ENCODE measurements at regions not wholly inside any gene's neighbourhood (a gene's known extent, or its start where the extent isn't known, plus 50 kb on each side); places are given as distances from the start of the nearest gene placed in this dataset.

DNA sequence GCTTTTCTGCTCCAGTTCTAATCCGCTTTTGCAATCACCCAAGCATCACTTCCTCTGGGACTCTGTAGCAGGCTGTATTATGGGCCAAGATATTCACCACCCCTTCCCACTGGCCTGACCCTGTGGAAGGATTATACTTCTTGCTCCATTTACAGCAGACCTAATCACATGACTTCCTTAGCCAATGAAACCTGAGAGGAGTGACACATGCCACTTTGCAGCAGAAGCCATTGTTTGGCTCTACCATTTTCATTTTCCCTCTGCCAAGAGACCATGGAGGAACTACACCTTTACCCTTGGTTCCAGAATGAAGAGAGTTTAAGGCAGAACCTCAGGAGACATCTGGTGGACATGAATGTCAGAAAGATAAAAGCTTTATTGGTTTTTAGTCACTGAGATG lies 134.9 kb upstream of the HSD17B12 start:
- DNase-seq, result no peak

- no peak for DNase-seq
Measured at GRCh38 chr11:43546561-43547429, 133.7 kb upstream of the HSD17B12 start.

GRCh38 chr11:43547430-43547831 lies 133.1 kb upstream of the HSD17B12 start:
- no peak for DNase-seq

- no peak for DNase-seq
Measured at GRCh38 chr11:43547889-43548381, 132.6 kb upstream of the HSD17B12 start.

GRCh38 chr11:43548916-43549315 lies 131.6 kb upstream of the HSD17B12 start:
- no peak for DNase-seq

- DNase-seq, result no peak
Measured at GRCh38 chr11:43549624-43550023, 130.9 kb upstream of the HSD17B12 start.

GRCh38 chr11:43550714-43551113 lies 129.8 kb upstream of the HSD17B12 start:
- no peak for DNase-seq

GRCh38 chr11:43554148-43554473 lies 126.4 kb upstream of the HSD17B12 start:
- DNase-seq, result no peak

- no peak for DNase-seq
Measured at GRCh38 chr11:43555186-43555585, 125.4 kb upstream of the HSD17B12 start.

- no peak for DNase-seq
Measured at GRCh38 chr11:43555816-43556611, 124.5 kb upstream of the HSD17B12 start.

DNA sequence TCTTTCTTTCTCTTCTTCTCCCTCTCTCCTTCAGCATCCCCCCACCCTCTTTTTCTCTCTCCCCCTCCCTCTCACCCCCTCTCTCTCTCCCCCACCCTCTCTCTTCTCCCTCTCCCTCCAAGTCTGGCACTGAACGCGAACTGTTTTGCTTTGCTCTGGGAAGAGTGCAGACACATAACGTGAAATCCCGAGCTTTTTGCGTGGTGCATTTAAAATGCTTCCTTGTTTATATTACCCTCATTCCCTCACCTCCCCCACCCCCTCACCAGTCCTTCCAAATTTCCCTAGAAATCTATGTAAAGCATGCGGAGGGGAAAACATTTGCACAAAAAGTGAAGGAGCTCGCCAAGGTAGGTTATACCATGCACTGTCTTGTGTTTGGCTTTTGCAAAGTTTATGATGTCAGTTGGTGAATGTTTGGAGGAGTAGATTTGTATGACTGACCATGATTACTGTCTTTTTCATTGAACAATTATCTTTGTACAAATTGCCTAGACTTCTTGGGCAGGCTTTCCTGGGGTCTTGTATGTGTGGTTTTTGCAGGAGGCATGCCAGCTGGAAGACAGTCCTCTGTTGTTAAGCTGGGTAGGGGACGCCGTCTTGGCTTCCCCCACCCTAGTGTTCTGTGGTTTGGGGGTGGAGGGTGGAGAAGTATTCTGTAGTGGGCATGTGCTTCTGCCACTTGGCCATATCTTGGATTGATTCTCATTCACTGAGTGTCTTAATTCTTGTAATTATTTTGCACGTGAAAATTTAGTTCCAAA lies 123.7 kb upstream of the HSD17B12 start:
- DNase-seq, result no peak

GRCh38 chr11:43557553-43558110 lies 122.9 kb upstream of the HSD17B12 start:
- no peak for DNase-seq

- DNase-seq, result no peak
Measured at GRCh38 chr11:43558146-43558545, 122.4 kb upstream of the HSD17B12 start.

DNA sequence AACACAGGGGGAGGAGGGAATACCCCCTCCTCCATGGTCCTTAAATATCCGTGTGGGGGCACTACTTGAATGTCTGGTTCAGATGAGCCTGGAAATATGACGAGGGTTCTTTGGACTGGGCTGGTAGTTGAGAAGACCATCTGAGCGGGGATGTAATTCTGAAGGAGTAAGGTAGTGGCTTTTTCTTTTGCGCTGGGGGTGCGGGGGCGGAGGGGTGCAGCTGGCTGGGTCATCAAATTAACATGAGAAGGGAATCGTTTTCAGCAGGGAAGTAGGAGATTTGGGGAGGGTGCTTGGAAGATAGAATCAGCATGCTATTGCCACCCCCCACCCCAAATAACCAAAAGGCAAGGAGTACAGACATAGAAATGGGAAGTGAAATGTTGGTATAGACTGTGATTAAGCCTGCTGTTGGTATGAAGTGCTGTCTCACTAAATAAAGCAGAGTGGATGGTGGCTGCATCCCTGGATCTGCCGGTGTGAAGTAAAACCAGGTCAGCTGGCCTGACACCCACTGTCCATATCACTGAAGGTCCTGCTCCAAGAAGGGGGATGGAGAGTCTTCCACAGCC lies 121.9 kb upstream of the HSD17B12 start:
- DNase-seq, result no peak

DNA sequence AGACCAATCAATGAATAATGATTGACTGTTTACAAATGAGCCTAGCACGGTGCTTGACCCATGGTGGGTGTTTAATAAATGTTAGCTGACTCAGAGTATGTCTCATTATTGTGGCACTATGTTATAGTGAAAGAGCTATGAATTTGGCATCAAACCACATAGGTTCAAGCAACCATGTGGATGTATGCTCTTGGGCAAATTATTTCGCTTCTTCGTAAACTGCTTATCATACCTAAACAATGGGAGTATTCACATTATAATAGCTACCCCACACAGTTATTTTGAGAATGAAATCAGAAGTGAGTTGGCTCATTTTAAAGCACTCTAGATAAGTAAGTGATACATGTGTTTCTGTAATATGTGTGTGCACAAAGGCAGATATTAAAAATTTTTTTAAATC lies 118.7 kb upstream of the HSD17B12 start:
- no peak for DNase-seq

GRCh38 chr11:43567396-43567975 lies 113.1 kb upstream of the HSD17B12 start:
- DNase-seq, result no peak

GRCh38 chr11:43573233-43573632 lies 107.3 kb upstream of the HSD17B12 start:
- DNase-seq, result no peak

- no peak for DNase-seq
Measured at GRCh38 chr11:43573873-43574272, 106.7 kb upstream of the HSD17B12 start.

DNA sequence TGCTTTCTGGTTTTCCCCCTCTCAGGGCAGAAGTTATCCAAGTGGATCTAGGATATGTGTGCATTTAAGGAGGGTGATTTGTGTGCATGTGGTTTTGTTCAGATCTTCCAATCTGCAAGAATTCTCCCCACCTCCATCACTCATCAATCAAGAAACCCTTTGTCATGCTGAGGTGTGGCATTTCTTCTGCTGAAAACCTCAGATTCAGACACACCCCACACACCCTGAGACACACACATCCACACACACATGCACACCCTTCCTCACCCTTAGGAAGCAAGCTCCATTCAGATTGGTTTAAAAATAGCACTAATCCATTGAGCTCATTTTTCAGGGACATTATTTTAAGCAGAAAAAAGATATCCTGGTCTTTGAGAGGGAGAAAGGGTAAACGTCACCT lies 106.1 kb upstream of the HSD17B12 start:
- DNase-seq, result no peak

DNA sequence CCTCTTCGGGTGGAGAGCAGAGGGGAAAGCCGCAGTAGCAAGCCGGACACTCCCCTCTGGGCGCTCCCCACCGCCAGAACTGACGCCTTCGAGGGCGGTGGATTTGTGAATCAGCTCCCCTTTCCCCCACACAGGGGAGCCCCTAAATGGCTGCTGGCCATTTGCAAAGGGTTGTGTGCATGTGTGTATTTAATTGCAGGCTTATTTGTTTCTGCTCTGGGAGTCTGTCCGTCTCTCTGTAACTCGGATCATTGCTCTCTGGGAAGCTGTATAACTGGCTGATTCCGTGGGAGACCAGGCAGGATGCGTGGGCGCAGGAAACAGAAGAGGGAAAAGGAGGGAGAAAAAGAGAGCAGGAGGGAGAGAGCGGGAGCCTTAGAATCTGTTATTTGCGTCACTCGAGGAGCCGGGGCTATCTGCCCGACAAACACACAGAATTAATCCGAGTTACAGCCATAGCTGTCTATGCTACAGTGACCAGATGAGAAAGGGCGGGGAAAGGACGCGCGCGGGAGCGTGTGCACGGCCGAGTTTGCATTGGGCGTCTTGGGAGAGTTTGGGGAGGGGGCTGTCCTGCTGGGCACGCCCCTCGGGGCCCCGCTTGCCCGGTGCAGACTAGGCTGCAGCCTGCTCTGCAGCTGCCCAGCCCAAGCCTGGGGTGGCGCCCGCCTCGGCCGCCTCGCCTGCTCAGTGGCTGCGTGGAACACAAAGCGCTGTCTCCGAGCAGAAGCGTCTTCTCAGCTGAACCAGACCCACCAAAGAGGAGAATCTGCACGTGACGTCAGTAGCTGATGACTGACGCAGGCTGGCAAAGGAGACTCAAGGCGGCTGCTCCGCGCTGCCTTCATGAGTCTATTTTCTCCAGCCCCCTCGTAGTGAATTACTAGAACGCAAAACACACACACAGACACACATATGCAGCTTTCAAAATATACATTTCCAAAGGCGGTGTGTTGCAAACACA lies 105.3 kb upstream of the HSD17B12 start:
- no peak for DNase-seq

DNA sequence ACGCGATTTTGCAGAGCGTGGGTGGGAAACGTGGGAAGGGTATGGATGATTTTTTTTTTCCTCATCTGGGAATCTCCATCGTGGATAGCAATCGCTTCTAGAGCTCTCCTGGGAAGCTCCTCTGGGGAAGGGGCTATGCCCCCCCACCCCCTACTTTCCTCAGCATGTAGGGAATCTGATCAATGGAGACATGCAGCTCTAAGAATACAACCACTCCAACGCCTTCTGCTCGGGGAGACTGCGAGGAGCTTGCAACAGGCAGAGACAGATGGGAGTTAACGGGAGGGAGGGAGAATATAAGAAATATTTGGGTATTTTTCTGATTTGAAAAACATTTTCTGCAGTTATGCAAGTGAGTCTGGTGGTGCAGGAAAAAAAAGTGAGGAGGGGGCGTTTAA lies 104.6 kb upstream of the HSD17B12 start:
- no peak for DNase-seq

Measured in activated effector memory CD4-positive, alpha-beta T cell treated with anti-CD3 and anti-CD28 coated beads, Interleukin-2, amount 50 U/mL, for 16 hours (primary cell).